ENCODE measurements at regions not wholly inside any gene's neighbourhood (a gene's known extent, or its start where the extent isn't known, plus 50 kb on each side); places are given as distances from the start of the nearest gene placed in this dataset.

GRCh38 chrX:65253817-65254216 lies 277.6 kb upstream of the ZC4H2 start:
- TF ChIP-seq CTCF (IDR thresholded peaks at IDR 0.05) (no peak), EP300 (IDR thresholded peaks at IDR 0.05) (no peak), POLR2A (IDR thresholded peaks at IDR 0.05) (no peak)

All from upper lobe of left lung (tissue), 4 donors.